ENCODE measurements at regions not wholly inside any gene's neighbourhood (a gene's known extent, or its start where the extent isn't known, plus 50 kb on each side); places are given as distances from the start of the nearest gene placed in this dataset.

DNA sequence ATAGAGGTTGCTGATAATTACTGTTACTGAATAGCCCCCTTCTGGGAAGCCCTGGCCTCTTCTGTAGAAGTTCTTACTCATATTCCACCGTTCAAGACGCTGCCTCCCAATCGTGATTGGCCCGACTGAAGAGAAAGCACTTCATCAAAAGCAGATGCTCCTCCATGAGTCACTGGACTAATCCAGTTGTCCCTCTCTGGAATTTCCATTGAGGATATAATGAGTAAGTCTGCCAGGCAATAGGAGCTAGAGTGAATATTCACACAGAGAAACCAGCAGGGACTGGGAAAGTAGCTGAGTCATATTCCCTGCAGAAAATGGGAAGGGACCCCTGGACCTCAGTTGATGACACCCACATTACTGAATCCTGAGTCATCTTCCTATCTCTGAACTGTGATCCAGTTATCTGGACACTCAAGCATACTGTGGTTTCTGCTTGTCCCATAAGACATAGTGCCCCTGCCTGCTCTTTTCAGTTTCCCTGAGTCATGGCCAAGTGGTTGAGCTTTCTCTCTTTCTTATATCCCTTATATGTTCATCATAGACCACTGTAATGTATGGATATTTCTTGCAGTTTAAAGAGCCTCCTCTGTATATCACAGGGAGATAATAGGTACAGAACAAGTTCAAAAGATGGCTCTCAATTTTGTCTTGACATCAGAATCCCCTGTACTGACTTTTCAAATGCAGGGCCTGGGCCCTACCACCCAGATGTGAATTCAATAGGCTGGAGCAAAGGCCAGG is 151.2 kb upstream of the CDIN1 start (continued):
- TF ChIP-seq ZNF507 (tag; conservative IDR thresholded peaks at IDR 0.05), result no peak
- TF ChIP-seq MED1 (CRISPR knock-in tag; IDR thresholded peaks at IDR 0.05; ENCODE audit: borderline replicate concordance), result no peak
- TF ChIP-seq NCOA2 (IDR thresholded peaks at IDR 0.05; ENCODE audit: partially characterized antibody in 2 of 2), result peak; percentile 32 to 73
- TF ChIP-seq WHSC1 (IDR thresholded peaks at IDR 0.05; ENCODE audit: low read length), result no peak
- TF ChIP-seq ZKSCAN1 (IDR thresholded peaks at IDR 0.05; ENCODE audit: low read depth, low read length), result no peak
- TF ChIP-seq CCNT2 (IDR thresholded peaks at IDR 0.05; ENCODE audit: borderline replicate concordance, extremely low read depth, insufficient read length, low read depth, low read length), result peak; percentile 98
- no peak for TF ChIP-seq SIN3B (IDR thresholded peaks at IDR 0.05; ENCODE audit: low read depth)
- TF ChIP-seq POLR2B (IDR thresholded peaks at IDR 0.05; ENCODE audit: low read depth, partially characterized antibody), result no peak
- TF ChIP-seq YY1 (IDR thresholded peaks at IDR 0.05; ENCODE audit: borderline replicate concordance in 1 of 3, control insufficient read depth in 1 of 3, extremely low read depth in 1 of 3, insufficient read depth in 3 of 3, insufficient read length in 1 of 3, insufficient replicate concordance in 2 of 3, low read depth in 1 of 3, low read length in 2 of 3), result no peak
- no peak for TF ChIP-seq ZNF232 (CRISPR knock-in tag; IDR thresholded peaks at IDR 0.05)
- TF ChIP-seq ZNF263 (CRISPR knock-in tag; IDR thresholded peaks at IDR 0.05; ENCODE audit: borderline replicate concordance), result no peak
- peak; percentile 93 for TF ChIP-seq MTA3 (IDR thresholded peaks at IDR 0.05; ENCODE audit: borderline replicate concordance)
- TF ChIP-seq PHB2 (IDR thresholded peaks at IDR 0.05; ENCODE audit: low read depth), result no peak
- TF ChIP-seq NR3C1 (CRISPR knock-in tag; IDR thresholded peaks at IDR 0.05), result no peak
- no peak for TF ChIP-seq NR2C2 (CRISPR knock-in tag; IDR thresholded peaks at IDR 0.05)
- peak; percentile 34; the same call in 1 of the 2 replicates for TF ChIP-seq NR2C2 (tag; IDR thresholded peaks at IDR 0.05)
- no peak for TF ChIP-seq THRB (CRISPR knock-in tag; conservative IDR thresholded peaks at IDR 0.05)
- TF ChIP-seq ZNF57 (CRISPR knock-in tag; IDR thresholded peaks at IDR 0.05), result no peak
- peak; percentile 81 for TF ChIP-seq MTA2 (IDR thresholded peaks at IDR 0.05; ENCODE audit: low read depth)
- peak; percentile 95 for TF ChIP-seq MEIS2 (IDR thresholded peaks at IDR 0.05; ENCODE audit: partially characterized antibody)
- peak; percentile 99 for TF ChIP-seq NFE2 (IDR thresholded peaks at IDR 0.05; ENCODE audit: low read depth)
- peak in 1 of 2 experiments; percentile 93; a peak in 2 of 4 replicates for TF ChIP-seq TBL1XR1 (IDR thresholded peaks at IDR 0.05; ENCODE audit: low read length in 2 of 2)
- no peak for TF ChIP-seq PHB (CRISPR knock-in tag; IDR thresholded peaks at IDR 0.05)
- no peak for TF ChIP-seq FOXP4 (CRISPR knock-in tag; IDR thresholded peaks at IDR 0.05; ENCODE audit: borderline replicate concordance)
- no peak for TF ChIP-seq PHF20 (IDR thresholded peaks at IDR 0.05; ENCODE audit: partially characterized antibody)
